GM23338 (cell line): ENCODE measurements at regions not wholly inside any gene's neighbourhood (a gene's known extent, or its start where the extent isn't known, plus 50 kb on each side); places are given as distances from the start of the nearest gene placed in this dataset.

Source experiments
- ATAC-seq: fragments of 200-7000 bp; cut with Tn5 transposase; 3 replicates; pipeline ENCODE4 v1.9.1; 2020
- DNase-seq: peaks from one replicate; pipeline ENCODE4 v3.0.0-alpha.2; 2015; ENCODE audit warnings: low spot score
- H2AFZ ChIP-seq: fragments of 200-600 bp; sonication (generic); 2 replicates; pipeline ENCODE4 v1.8.0; 2016; ENCODE audit warnings: antibody characterized with exemption, mild to moderate bottlenecking, moderate library complexity
- H3F3A ChIP-seq: fragments of 200-600 bp; sonication (generic); replicated peaks from 2 replicates; pipeline ENCODE4 v1.8.0; 2017; ENCODE audit warnings: antibody characterized with exemption, mixed run types, low read depth
- H3K27ac ChIP-seq: fragments of 200-600 bp; sonication (generic); 2 replicates; pipeline ENCODE4 v1.6.1; 2016; ENCODE audit warnings: low read depth
- H3K27me3 ChIP-seq: fragments of 200-600 bp; sonication (generic); 2 replicates; pipeline ENCODE4 v1.8.0; 2016; ENCODE audit warnings: mild to moderate bottlenecking, mixed run types, moderate library complexity; ENCODE audit not compliant: insufficient read depth
- H3K36me3 ChIP-seq: fragments of 200-600 bp; sonication (generic); 2 replicates; pipeline ENCODE4 v1.8.0; 2016; ENCODE audit warnings: mild to moderate bottlenecking; ENCODE audit not compliant: insufficient read depth
- H3K4me1 ChIP-seq: fragments of 200-600 bp; sonication (generic); 2 replicates; pipeline ENCODE4 v1.8.0; 2016; ENCODE audit warnings: mild to moderate bottlenecking, moderate library complexity; ENCODE audit not compliant: insufficient read depth
- H3K4me2 ChIP-seq: fragments of 200-600 bp; sonication (generic); 2 replicates; pipeline ENCODE4 v1.7.1; 2017; ENCODE audit warnings: mixed run types
- H3K4me3 ChIP-seq: fragments of 200-600 bp; sonication (generic); 2 replicates; pipeline ENCODE4 v1.6.1; 2016; ENCODE audit warnings: mixed run types
- H3K79me2 ChIP-seq: fragments of 200-600 bp; sonication (generic); replicated peaks from 2 replicates; pipeline ENCODE4 v1.8.0; 2017; ENCODE audit warnings: mild to moderate bottlenecking; ENCODE audit not compliant: insufficient read depth
- H3K9me2 ChIP-seq: fragments of 200-600 bp; sonication (generic); 2 replicates; pipeline ENCODE4 v1.8.0; 2017; ENCODE audit not compliant: insufficient read depth
- H4K20me1 ChIP-seq: fragments of 200-600 bp; sonication (generic); replicated peaks from 2 replicates; pipeline ENCODE4 v1.8.0; 2017; ENCODE audit warnings: mild to moderate bottlenecking; ENCODE audit not compliant: insufficient read depth
- H3K27ac Mint-ChIP-seq: 2 replicates; pipeline ENCODE4 v1.8.0; 2020; ENCODE audit warnings: inconsistent platforms, mild to moderate bottlenecking, moderate library complexity, mixed read lengths
- H3K27me3 Mint-ChIP-seq: 3 replicates; pipeline ENCODE4 v1.8.0; 2022; ENCODE audit warnings: low read depth, mild to moderate bottlenecking, moderate library complexity, mixed read lengths, inconsistent platforms; ENCODE audit not compliant: insufficient read depth, poor library complexity
- H3K36me3 Mint-ChIP-seq: 3 replicates; pipeline ENCODE4 v1.8.0; 2021; ENCODE audit warnings: low read depth, mild to moderate bottlenecking, inconsistent platforms, moderate library complexity, mixed read lengths
- H3K4me1 Mint-ChIP-seq: 3 replicates; pipeline ENCODE4 v1.8.0; 2020; ENCODE audit warnings: mild to moderate bottlenecking, inconsistent platforms, mixed read lengths
- H3K4me3 Mint-ChIP-seq: 3 replicates; pipeline ENCODE4 v1.8.0; 2021; ENCODE audit warnings: moderate library complexity, mild to moderate bottlenecking, inconsistent platforms, mixed read lengths
- H3K9me3 Mint-ChIP-seq: 3 replicates; pipeline ENCODE4 v1.8.0; 2020; ENCODE audit warnings: moderate library complexity, mild to moderate bottlenecking, inconsistent platforms, mixed read lengths
- CREB1 ChIP-seq: fragments of 250-450 bp; sonication (Bioruptor Pico); IDR thresholded peaks from 2 replicates; pipeline ENCODE4 v1.5.0; 2020; ENCODE audit warnings: low read depth, mild to moderate bottlenecking, moderate library complexity
- EZH2 ChIP-seq: fragments of 200-600 bp; sonication (generic); IDR thresholded peaks from one replicate; pipeline ENCODE4 v1.8.0; 2017; ENCODE audit warnings: antibody characterized with exemption, mild to moderate bottlenecking, low read depth; ENCODE audit not compliant: unreplicated experiment
- EZH2phosphoT487 ChIP-seq: fragments of 200-600 bp; sonication (generic); IDR thresholded peaks from one replicate; pipeline ENCODE4 v1.8.1; 2018; ENCODE audit warnings: antibody characterized with exemption; ENCODE audit not compliant: unreplicated experiment
- JUNB ChIP-seq: IDR thresholded peaks from one replicate; pipeline ENCODE4 v1.6.1; 2016; ENCODE audit warnings: antibody characterized with exemption; ENCODE audit not compliant: unreplicated experiment
- NANOG ChIP-seq: IDR thresholded peaks from 2 replicates; pipeline ENCODE4 v1.6.1; 2016; ENCODE audit warnings: antibody characterized with exemption, borderline replicate concordance
- POLR2AphosphoS5 ChIP-seq: IDR thresholded peaks from 2 replicates; pipeline ENCODE4 v1.6.1; 2016; ENCODE audit warnings: antibody characterized with exemption, low read depth
- STAT1 ChIP-seq: IDR thresholded peaks from one replicate; pipeline ENCODE4 v1.6.1; 2016; ENCODE audit warnings: antibody characterized with exemption; ENCODE audit not compliant: unreplicated experiment
- ZNF114 ChIP-seq: fragments of 250-450 bp; sonication (Bioruptor Pico); IDR thresholded peaks from 2 replicates; pipeline ENCODE4 v1.5.0; 2020; ENCODE audit warnings: mild to moderate bottlenecking, moderate library complexity
- ZNF331 ChIP-seq: fragments of 250-450 bp; sonication (Bioruptor Pico); IDR thresholded peaks from 2 replicates; pipeline ENCODE4 v1.5.0; 2020; ENCODE audit warnings: low read depth, mild to moderate bottlenecking, moderate library complexity
- ZNF462 ChIP-seq: fragments of 250-450 bp; sonication (Bioruptor Pico); IDR thresholded peaks from 2 replicates; pipeline ENCODE4 v1.5.0; 2020; ENCODE audit warnings: mild to moderate bottlenecking, moderate library complexity
- TF ChIP-seq, protein P1 (sequence below): IDR thresholded peaks from one replicate; pipeline ENCODE4 v1.6.1; 2018; ENCODE audit warnings: antibody characterized with exemption; ENCODE audit not compliant: unreplicated experiment
- TF ChIP-seq, protein P2 (sequence below): IDR thresholded peaks from 2 replicates; pipeline ENCODE4 v1.6.1; 2016; ENCODE audit warnings: antibody characterized with exemption
- TF ChIP-seq, protein P3 (sequence below), 2 experiments: fragments of 200-600 bp in 1 of 2; sonication (generic) in 1 of 2; conservative IDR thresholded peaks; 2 replicates each; pipeline versions ENCODE4 v1.5.1 to v1.6.1; 2016 to 2017; ENCODE audit warnings: antibody characterized with exemption in 2 of 2, low read depth in 2 of 2, mild to moderate bottlenecking in 2 of 2, moderate library complexity in 1 of 2

- H2AFZ ChIP-seq = no peak overlapping the region
- H3K27me3 ChIP-seq = no peaks in the 10 kb centered on the region
- Mint-ChIP-seq H3K4me3 (no peak overlapping the region), H3K36me3 (no peaks in the 10 kb centered on the region), H3K27ac (no peak overlapping the region), H3K27me3 (no peaks in the 10 kb centered on the region), H3K4me1 (no peaks in the 10 kb centered on the region), H3K9me3 (no peaks in the 10 kb centered on the region; the same call in 2 of the 3 replicates)
- H3K4me1 ChIP-seq = no peaks in the 10 kb centered on the region
- no peak overlapping the region for H3K4me3 ChIP-seq
- no peaks in the 10 kb centered on the region for H3K36me3 ChIP-seq
- no peaks in the 10 kb centered on the region for H3K79me2 ChIP-seq
- no peak overlapping the region for H3K27ac ChIP-seq
- H3K4me2 ChIP-seq = no peak overlapping the region
- TF ChIP-seq, protein P1, sequence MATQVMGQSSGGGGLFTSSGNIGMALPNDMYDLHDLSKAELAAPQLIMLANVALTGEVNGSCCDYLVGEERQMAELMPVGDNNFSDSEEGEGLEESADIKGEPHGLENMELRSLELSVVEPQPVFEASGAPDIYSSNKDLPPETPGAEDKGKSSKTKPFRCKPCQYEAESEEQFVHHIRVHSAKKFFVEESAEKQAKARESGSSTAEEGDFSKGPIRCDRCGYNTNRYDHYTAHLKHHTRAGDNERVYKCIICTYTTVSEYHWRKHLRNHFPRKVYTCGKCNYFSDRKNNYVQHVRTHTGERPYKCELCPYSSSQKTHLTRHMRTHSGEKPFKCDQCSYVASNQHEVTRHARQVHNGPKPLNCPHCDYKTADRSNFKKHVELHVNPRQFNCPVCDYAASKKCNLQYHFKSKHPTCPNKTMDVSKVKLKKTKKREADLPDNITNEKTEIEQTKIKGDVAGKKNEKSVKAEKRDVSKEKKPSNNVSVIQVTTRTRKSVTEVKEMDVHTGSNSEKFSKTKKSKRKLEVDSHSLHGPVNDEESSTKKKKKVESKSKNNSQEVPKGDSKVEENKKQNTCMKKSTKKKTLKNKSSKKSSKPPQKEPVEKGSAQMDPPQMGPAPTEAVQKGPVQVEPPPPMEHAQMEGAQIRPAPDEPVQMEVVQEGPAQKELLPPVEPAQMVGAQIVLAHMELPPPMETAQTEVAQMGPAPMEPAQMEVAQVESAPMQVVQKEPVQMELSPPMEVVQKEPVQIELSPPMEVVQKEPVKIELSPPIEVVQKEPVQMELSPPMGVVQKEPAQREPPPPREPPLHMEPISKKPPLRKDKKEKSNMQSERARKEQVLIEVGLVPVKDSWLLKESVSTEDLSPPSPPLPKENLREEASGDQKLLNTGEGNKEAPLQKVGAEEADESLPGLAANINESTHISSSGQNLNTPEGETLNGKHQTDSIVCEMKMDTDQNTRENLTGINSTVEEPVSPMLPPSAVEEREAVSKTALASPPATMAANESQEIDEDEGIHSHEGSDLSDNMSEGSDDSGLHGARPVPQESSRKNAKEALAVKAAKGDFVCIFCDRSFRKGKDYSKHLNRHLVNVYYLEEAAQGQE = no peak
- TF ChIP-seq NANOG (no peak), STAT1 (no peak), EZH2 (no peak), ZNF114 (CRISPR knock-in tag) (no peak), EZH2phosphoT487 (no peak), JUNB (no peak), CREB1 (CRISPR knock-in tag) (no peak), POLR2AphosphoS5 (no peak), ZNF331 (CRISPR knock-in tag) (no peak), ZNF462 (CRISPR knock-in tag) (no peak)
- TF ChIP-seq, protein P2, sequence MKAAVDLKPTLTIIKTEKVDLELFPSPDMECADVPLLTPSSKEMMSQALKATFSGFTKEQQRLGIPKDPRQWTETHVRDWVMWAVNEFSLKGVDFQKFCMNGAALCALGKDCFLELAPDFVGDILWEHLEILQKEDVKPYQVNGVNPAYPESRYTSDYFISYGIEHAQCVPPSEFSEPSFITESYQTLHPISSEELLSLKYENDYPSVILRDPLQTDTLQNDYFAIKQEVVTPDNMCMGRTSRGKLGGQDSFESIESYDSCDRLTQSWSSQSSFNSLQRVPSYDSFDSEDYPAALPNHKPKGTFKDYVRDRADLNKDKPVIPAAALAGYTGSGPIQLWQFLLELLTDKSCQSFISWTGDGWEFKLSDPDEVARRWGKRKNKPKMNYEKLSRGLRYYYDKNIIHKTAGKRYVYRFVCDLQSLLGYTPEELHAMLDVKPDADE = no peak
- TF ChIP-seq, protein P3, sequence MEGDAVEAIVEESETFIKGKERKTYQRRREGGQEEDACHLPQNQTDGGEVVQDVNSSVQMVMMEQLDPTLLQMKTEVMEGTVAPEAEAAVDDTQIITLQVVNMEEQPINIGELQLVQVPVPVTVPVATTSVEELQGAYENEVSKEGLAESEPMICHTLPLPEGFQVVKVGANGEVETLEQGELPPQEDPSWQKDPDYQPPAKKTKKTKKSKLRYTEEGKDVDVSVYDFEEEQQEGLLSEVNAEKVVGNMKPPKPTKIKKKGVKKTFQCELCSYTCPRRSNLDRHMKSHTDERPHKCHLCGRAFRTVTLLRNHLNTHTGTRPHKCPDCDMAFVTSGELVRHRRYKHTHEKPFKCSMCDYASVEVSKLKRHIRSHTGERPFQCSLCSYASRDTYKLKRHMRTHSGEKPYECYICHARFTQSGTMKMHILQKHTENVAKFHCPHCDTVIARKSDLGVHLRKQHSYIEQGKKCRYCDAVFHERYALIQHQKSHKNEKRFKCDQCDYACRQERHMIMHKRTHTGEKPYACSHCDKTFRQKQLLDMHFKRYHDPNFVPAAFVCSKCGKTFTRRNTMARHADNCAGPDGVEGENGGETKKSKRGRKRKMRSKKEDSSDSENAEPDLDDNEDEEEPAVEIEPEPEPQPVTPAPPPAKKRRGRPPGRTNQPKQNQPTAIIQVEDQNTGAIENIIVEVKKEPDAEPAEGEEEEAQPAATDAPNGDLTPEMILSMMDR (conservative IDR thresholded peaks at IDR 0.05; ENCODE audit: low read depth in 2 of 2) = no peak
- H3K9me2 ChIP-seq = no peaks in the 10 kb centered on the region
- no peaks in the 10 kb centered on the region for H4K20me1 ChIP-seq
- ATAC-seq = no peak
- no peaks in the 10 kb centered on the region for H3F3A ChIP-seq
- DNase-seq = no peak
Observed at GRCh38 chr9:104345061-104345460, 159.0 kb upstream of the OR13F1 start.
